Nephron (organoid): ENCODE measurements at regions not wholly inside any gene's neighbourhood (a gene's known extent, or its start where the extent isn't known, plus 50 kb on each side); places are given as distances from the start of the nearest gene placed in this dataset.

Source experiments
- H3K27ac Mint-ChIP-seq, 3 experiments: 2 replicates each; pipeline ENCODE4 v1.8.0; 2020; ENCODE audit warnings: mixed read lengths in 3 of 3, mild to moderate bottlenecking in 2 of 3, moderate library complexity in 1 of 3
- H3K27me3 Mint-ChIP-seq: 2 replicates; pipeline ENCODE4 v1.8.0; 2021; ENCODE audit warnings: low read depth, mild to moderate bottlenecking, moderate library complexity, mixed read lengths
- H3K36me3 Mint-ChIP-seq: 2 replicates; pipeline ENCODE4 v1.8.0; 2020; ENCODE audit warnings: low read depth, mixed read lengths
- H3K4me1 Mint-ChIP-seq: 2 replicates; pipeline ENCODE4 v1.8.0; 2020; ENCODE audit warnings: mixed read lengths
- H3K4me3 Mint-ChIP-seq, 3 experiments: 2 replicates each; pipeline ENCODE4 v1.8.0; 2020; ENCODE audit warnings: mild to moderate bottlenecking in 3 of 3, mixed read lengths in 3 of 3, moderate library complexity in 2 of 3
- H3K9me3 Mint-ChIP-seq: 2 replicates; pipeline ENCODE4 v1.8.0; 2020; ENCODE audit warnings: mixed read lengths
- TF ChIP-seq, protein P1 (sequence below), 3 experiments: fragments of 200-600 bp; sonication (generic); IDR thresholded peaks; one replicate each; pipeline ENCODE4 v1.5.0; 2021; ENCODE audit warnings: antibody characterized with exemption in 3 of 3; ENCODE audit not compliant: unreplicated experiment in 3 of 3

DNA sequence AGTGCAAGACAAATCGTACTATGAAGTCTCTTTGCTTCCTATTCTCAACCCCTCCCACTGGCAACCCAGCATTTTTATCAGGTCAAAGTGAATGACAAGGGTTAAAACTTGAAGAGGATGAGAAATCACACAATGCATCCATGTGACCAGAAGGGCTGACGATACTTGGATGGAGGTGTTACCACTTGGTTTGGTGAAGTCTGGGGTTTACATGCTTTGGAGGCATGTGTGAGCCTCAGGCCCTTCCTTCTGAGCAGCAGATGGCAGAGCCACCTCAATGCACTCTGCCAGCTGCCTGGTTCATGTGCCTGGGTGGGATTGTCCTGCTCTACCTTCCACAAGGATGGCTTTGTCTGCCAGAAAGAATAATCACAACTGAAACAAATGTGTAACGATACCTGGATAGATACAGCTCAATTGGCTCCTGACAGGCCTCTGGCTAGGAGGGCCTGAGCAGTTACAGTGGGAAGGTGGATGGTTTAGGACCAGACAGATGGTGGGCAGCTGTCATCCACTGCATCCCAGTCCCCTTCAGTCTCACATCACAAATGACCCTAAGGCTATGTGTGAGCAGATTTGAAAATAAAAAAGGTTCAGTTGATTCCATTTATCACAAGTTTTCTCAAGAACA is 51.5 kb upstream of the CNIH3 start:
- no peak overlapping the region for H3K4me3 Mint-ChIP-seq
- TF ChIP-seq, protein P1, sequence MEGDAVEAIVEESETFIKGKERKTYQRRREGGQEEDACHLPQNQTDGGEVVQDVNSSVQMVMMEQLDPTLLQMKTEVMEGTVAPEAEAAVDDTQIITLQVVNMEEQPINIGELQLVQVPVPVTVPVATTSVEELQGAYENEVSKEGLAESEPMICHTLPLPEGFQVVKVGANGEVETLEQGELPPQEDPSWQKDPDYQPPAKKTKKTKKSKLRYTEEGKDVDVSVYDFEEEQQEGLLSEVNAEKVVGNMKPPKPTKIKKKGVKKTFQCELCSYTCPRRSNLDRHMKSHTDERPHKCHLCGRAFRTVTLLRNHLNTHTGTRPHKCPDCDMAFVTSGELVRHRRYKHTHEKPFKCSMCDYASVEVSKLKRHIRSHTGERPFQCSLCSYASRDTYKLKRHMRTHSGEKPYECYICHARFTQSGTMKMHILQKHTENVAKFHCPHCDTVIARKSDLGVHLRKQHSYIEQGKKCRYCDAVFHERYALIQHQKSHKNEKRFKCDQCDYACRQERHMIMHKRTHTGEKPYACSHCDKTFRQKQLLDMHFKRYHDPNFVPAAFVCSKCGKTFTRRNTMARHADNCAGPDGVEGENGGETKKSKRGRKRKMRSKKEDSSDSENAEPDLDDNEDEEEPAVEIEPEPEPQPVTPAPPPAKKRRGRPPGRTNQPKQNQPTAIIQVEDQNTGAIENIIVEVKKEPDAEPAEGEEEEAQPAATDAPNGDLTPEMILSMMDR (IDR thresholded peaks at IDR 0.05; ENCODE audit: unreplicated experiment in 3 of 3) = no peak
- H3K9me3 Mint-ChIP-seq = peaks cover 14% of the 10 kb centered on the region
- H3K36me3 Mint-ChIP-seq = no peaks in the 10 kb centered on the region
- no peak overlapping the region for H3K27ac Mint-ChIP-seq
- no peaks in the 10 kb centered on the region for H3K27me3 Mint-ChIP-seq
- peaks cover 25% of the 10 kb centered on the region for H3K4me1 Mint-ChIP-seq

- H3K4me1 Mint-ChIP-seq = peaks cover 25% of the 10 kb centered on the region
- H3K9me3 Mint-ChIP-seq = peaks cover 12% of the 10 kb centered on the region
Measured at GRCh38 chr1:224565186-224565585, 50.9 kb upstream of the CNIH3 start.

DNA sequence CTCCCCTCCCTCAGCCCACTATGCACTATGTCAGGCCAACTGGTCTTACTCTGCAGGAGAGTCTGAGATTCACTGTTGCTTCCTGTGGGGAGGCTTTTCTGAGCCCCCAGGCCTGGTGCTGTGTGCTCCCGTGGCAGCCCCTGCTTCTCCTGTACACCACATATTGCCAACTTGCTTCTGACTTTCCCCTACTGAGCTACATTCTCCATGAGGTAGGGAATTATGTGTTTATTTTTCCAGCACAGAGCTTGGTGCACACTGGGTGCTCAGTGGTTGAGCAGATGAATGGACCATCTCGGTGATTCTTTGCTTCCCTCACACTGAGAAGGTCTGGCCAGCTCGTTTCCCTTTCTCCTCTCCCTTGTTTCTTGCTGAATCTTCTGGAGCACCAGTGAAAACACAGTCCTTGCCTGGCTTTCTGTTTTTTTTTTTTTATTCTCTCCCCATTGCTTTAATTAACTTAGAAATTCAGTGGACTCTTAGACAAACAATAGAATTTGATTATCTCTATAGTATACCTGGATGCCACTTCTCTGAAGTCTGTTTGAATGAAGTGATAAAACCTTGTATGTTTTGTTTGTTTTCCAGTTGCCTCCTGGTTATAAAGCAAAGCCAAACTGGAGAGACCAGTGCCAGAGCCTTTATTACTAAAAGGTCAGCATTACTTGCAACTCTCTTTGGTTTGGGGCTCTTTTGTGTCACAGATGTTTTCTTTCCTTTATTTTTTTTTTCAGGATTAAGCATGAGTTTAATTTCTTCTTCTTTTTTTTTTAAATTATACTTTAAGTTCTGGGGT is 50.3 kb upstream of the CNIH3 start:
- no peak overlapping the region for H3K27ac Mint-ChIP-seq
- no peak overlapping the region for H3K4me3 Mint-ChIP-seq
- TF ChIP-seq, protein P1 (IDR thresholded peaks at IDR 0.05; ENCODE audit: unreplicated experiment in 3 of 3) = no peak

More at GRCh38 chr1:224565186-224565585, 50.9 kb upstream of the CNIH3 start:
- no peaks in the 10 kb centered on the region for H3K27me3 Mint-ChIP-seq
- H3K4me3 Mint-ChIP-seq = no peak overlapping the region
- no peak overlapping the region for H3K27ac Mint-ChIP-seq
- TF ChIP-seq, protein P1 (IDR thresholded peaks at IDR 0.05; ENCODE audit: unreplicated experiment in 3 of 3) = no peak
- no peaks in the 10 kb centered on the region for H3K36me3 Mint-ChIP-seq

More for the DNA sequence above, 50.3 kb upstream of the CNIH3 start:
- Mint-ChIP-seq H3K9me3 (peaks cover 7% of the 10 kb centered on the region), H3K4me1 (peaks cover 25% of the 10 kb centered on the region), H3K27me3 (no peaks in the 10 kb centered on the region), H3K36me3 (no peaks in the 10 kb centered on the region)
